Activated CD8-positive, alpha-beta T cell treated with anti-CD3 and anti-CD28 coated beads, Interleukin-2, amount 10 ng/mL, durations not matched to agents 7 days and 5 days (primary cell): ENCODE measurements at regions not wholly inside any gene's neighbourhood (a gene's known extent, or its start where the extent isn't known, plus 50 kb on each side); places are given as distances from the start of the nearest gene placed in this dataset.
"Not testable (repeated sequence)": the region's sequence is repeated elsewhere in the genome, so short reads cannot be mapped to it uniquely, and the experiment has no call there.

Source experiments
- ATAC-seq: fragments of 150-1000 bp; cut with Tn5 transposase; one replicate; pipeline ENCODE4 v1.10.0; 2021; ENCODE audit warnings: moderate library complexity
- CTCF ChIA-PET: fragments of 350-600 bp; sonication (Branson Sonifier 250); formaldehyde crosslinking; loops from one replicate; lab custom pipeline; 2021; ENCODE audit warnings: antibody characterized with exemption; lab: Charles Lee
- POLR2A ChIA-PET: fragments of 350-600 bp; sonication (Branson Sonifier 250); formaldehyde crosslinking; loops from one replicate; lab custom pipeline; 2021; ENCODE audit warnings: antibody characterized with exemption; lab: Charles Lee
- DNase-seq: peaks from one replicate; pipeline ENCODE4 v3.0.0-alpha.2; 2020
- H3K27ac Mint-ChIP-seq: one replicate; pipeline ENCODE4 v1.8.0; 2021; ENCODE audit warnings: mild to moderate bottlenecking, mixed read lengths
- H3K27me3 Mint-ChIP-seq: one replicate; pipeline ENCODE4 v1.8.0; 2021; ENCODE audit warnings: low read depth, mixed read lengths
- H3K36me3 Mint-ChIP-seq: one replicate; pipeline ENCODE4 v1.8.0; 2021; ENCODE audit warnings: low read depth, mixed read lengths
- H3K4me1 Mint-ChIP-seq: one replicate; pipeline ENCODE4 v1.8.0; 2021; ENCODE audit warnings: low read depth, mixed read lengths
- H3K4me3 Mint-ChIP-seq: one replicate; pipeline ENCODE4 v1.8.0; 2021; ENCODE audit warnings: mild to moderate bottlenecking, mixed read lengths
- H3K9me3 Mint-ChIP-seq: one replicate; pipeline ENCODE4 v1.8.0; 2022; ENCODE audit warnings: mixed read lengths; ENCODE audit not compliant: insufficient read depth

GRCh38 chr2:146392631-146393030 is 1452.2 kb upstream of the ACVR2A start:
- ChIA-PET CTCF (no interaction called here), POLR2A (no interaction called here)
- Mint-ChIP-seq H3K36me3 (no peaks in the 10 kb centered on the region), H3K4me3 (no peak overlapping the region), H3K4me1 (no peaks in the 10 kb centered on the region), H3K27me3 (no peaks in the 10 kb centered on the region), H3K9me3 (peaks cover 5% of the 10 kb centered on the region), H3K27ac (no peak overlapping the region)
- ATAC-seq (no peak), DNase-seq (no peak)

GRCh38 chr2:146392186-146392585 is 1452.6 kb upstream of the ACVR2A start:
- ATAC-seq: no peak
- H3K36me3 Mint-ChIP-seq: no peaks in the 10 kb centered on the region
- H3K4me3 Mint-ChIP-seq: no peak overlapping the region
- CTCF ChIA-PET: no interaction called here
- DNase-seq: no peak
- H3K27ac Mint-ChIP-seq: no peak overlapping the region
- H3K9me3 Mint-ChIP-seq: peaks cover 5% of the 10 kb centered on the region
- no peaks in the 10 kb centered on the region for H3K27me3 Mint-ChIP-seq
- H3K4me1 Mint-ChIP-seq: no peaks in the 10 kb centered on the region
- POLR2A ChIA-PET: no interaction called here

- no peak overlapping the region for H3K27ac Mint-ChIP-seq
- H3K9me3 Mint-ChIP-seq: no peaks in the 10 kb centered on the region
- ATAC-seq (no peak), DNase-seq (no peak)
- ChIA-PET POLR2A (no interaction called here), CTCF (no interaction called here)
- H3K36me3 Mint-ChIP-seq: no peaks in the 10 kb centered on the region
- H3K27me3 Mint-ChIP-seq: no peaks in the 10 kb centered on the region
- H3K4me1 Mint-ChIP-seq: no peaks in the 10 kb centered on the region
- H3K4me3 Mint-ChIP-seq: no peak overlapping the region
These were observed 1456.1 kb upstream of the ACVR2A start for GRCh38 chr2:146388757-146389156.

GRCh38 chr2:146386096-146386495 is 1458.7 kb upstream of the ACVR2A start:
- Mint-ChIP-seq H3K9me3 (no peaks in the 10 kb centered on the region), H3K27me3 (no peaks in the 10 kb centered on the region), H3K4me3 (no peak overlapping the region), H3K27ac (no peak overlapping the region), H3K36me3 (no peaks in the 10 kb centered on the region), H3K4me1 (no peaks in the 10 kb centered on the region)
- CTCF ChIA-PET: no interaction called here
- ATAC-seq (no peak), DNase-seq (no peak)
- POLR2A ChIA-PET: no interaction called here

- Mint-ChIP-seq H3K9me3 (no peaks in the 10 kb centered on the region), H3K27me3 (no peaks in the 10 kb centered on the region), H3K27ac (no peak overlapping the region), H3K4me1 (no peaks in the 10 kb centered on the region), H3K36me3 (no peaks in the 10 kb centered on the region), H3K4me3 (no peak overlapping the region)
- DNase-seq (no peak), ATAC-seq (no peak)
- CTCF ChIA-PET: no interaction called here
- POLR2A ChIA-PET: no interaction called here
These were observed 1459.8 kb upstream of the ACVR2A start for GRCh38 chr2:146385031-146385430.

GRCh38 chr2:146376511-146377064 is 1468.2 kb upstream of the ACVR2A start:
- POLR2A ChIA-PET: no interaction called here
- no peak for ATAC-seq
- Mint-ChIP-seq H3K4me3 (no peak overlapping the region), H3K9me3 (no peaks in the 10 kb centered on the region), H3K36me3 (no peaks in the 10 kb centered on the region), H3K4me1 (no peaks in the 10 kb centered on the region), H3K27ac (no peak overlapping the region), H3K27me3 (no peaks in the 10 kb centered on the region)
- CTCF ChIA-PET: no interaction called here
- no peak for DNase-seq

GRCh38 chr2:146374505-146374904 is 1470.3 kb upstream of the ACVR2A start:
- Mint-ChIP-seq H3K27ac (no peak overlapping the region), H3K4me3 (no peak overlapping the region), H3K36me3 (no peaks in the 10 kb centered on the region), H3K4me1 (no peaks in the 10 kb centered on the region), H3K27me3 (no peaks in the 10 kb centered on the region), H3K9me3 (peaks cover 7% of the 10 kb centered on the region)
- DNase-seq: no peak
- no peak for ATAC-seq
- ChIA-PET POLR2A (no interaction called here), CTCF (no interaction called here)

GRCh38 chr2:146371364-146371763 is 1473.5 kb upstream of the ACVR2A start:
- ATAC-seq, H3K4me3 Mint-ChIP-seq, H3K9me3 Mint-ChIP-seq, H3K36me3 Mint-ChIP-seq, CTCF ChIA-PET, H3K27me3 Mint-ChIP-seq, DNase-seq, POLR2A ChIA-PET, H3K4me1 Mint-ChIP-seq, H3K27ac Mint-ChIP-seq: not testable (repeated sequence)

- H3K27ac Mint-ChIP-seq: no peak overlapping the region
- no peaks in the 10 kb centered on the region for H3K27me3 Mint-ChIP-seq
- ChIA-PET POLR2A (no interaction called here), CTCF (no interaction called here)
- H3K9me3 Mint-ChIP-seq: peaks cover 7% of the 10 kb centered on the region
- no peak for DNase-seq
- no peaks in the 10 kb centered on the region for H3K4me1 Mint-ChIP-seq
- H3K4me3 Mint-ChIP-seq: no peak overlapping the region
- no peaks in the 10 kb centered on the region for H3K36me3 Mint-ChIP-seq
- no peak for ATAC-seq
These were observed 1474.0 kb upstream of the ACVR2A start for GRCh38 chr2:146370826-146371225.

GRCh38 chr2:146366276-146366675 is 1478.6 kb upstream of the ACVR2A start:
- no peak for ATAC-seq
- no peak for DNase-seq
- ChIA-PET POLR2A (no interaction called here), CTCF (no interaction called here)
- H3K4me3 Mint-ChIP-seq: no peak overlapping the region
- H3K9me3 Mint-ChIP-seq: peaks cover 7% of the 10 kb centered on the region
- no peaks in the 10 kb centered on the region for H3K36me3 Mint-ChIP-seq
- no peaks in the 10 kb centered on the region for H3K4me1 Mint-ChIP-seq
- H3K27ac Mint-ChIP-seq: no peak overlapping the region
- H3K27me3 Mint-ChIP-seq: no peaks in the 10 kb centered on the region

- Mint-ChIP-seq H3K27ac (no peak overlapping the region), H3K9me3 (no peaks in the 10 kb centered on the region), H3K4me1 (no peaks in the 10 kb centered on the region), H3K27me3 (no peaks in the 10 kb centered on the region), H3K36me3 (no peaks in the 10 kb centered on the region), H3K4me3 (no peak overlapping the region)
- DNase-seq: no peak
- no peak for ATAC-seq
- ChIA-PET POLR2A (no interaction called here), CTCF (no interaction called here)
These were observed 1479.8 kb upstream of the ACVR2A start for GRCh38 chr2:146365041-146365440.

GRCh38 chr2:146363731-146364130 is 1481.1 kb upstream of the ACVR2A start:
- H3K9me3 Mint-ChIP-seq: peaks cover 4% of the 10 kb centered on the region
- ATAC-seq (no peak), DNase-seq (no peak)
- no peak overlapping the region for H3K27ac Mint-ChIP-seq
- ChIA-PET CTCF (no interaction called here), POLR2A (no interaction called here)
- H3K4me3 Mint-ChIP-seq: no peak overlapping the region
- no peaks in the 10 kb centered on the region for H3K27me3 Mint-ChIP-seq
- H3K4me1 Mint-ChIP-seq: no peaks in the 10 kb centered on the region
- H3K36me3 Mint-ChIP-seq: no peaks in the 10 kb centered on the region

- no peak overlapping the region for H3K4me3 Mint-ChIP-seq
- H3K9me3 Mint-ChIP-seq: no peaks in the 10 kb centered on the region
- no peaks in the 10 kb centered on the region for H3K27me3 Mint-ChIP-seq
- ATAC-seq (no peak), DNase-seq (no peak)
- no peaks in the 10 kb centered on the region for H3K36me3 Mint-ChIP-seq
- ChIA-PET POLR2A (no interaction called here), CTCF (no interaction called here)
- no peaks in the 10 kb centered on the region for H3K4me1 Mint-ChIP-seq
- H3K27ac Mint-ChIP-seq: no peak overlapping the region
These were observed 1493.1 kb upstream of the ACVR2A start for GRCh38 chr2:146351689-146352088.
